GM18870 (cell line): ENCODE measurements at regions not wholly inside any gene's neighbourhood (a gene's known extent, or its start where the extent isn't known, plus 50 kb on each side); places are given as distances from the start of the nearest gene placed in this dataset.

Source experiments
- ATAC-seq: cut with Tn5 transposase; IDR thresholded peaks from one replicate; pipeline ENCODE4 v1.9.1; 2021; ENCODE audit warnings: moderate library complexity; ENCODE audit not compliant: unreplicated experiment

DNA sequence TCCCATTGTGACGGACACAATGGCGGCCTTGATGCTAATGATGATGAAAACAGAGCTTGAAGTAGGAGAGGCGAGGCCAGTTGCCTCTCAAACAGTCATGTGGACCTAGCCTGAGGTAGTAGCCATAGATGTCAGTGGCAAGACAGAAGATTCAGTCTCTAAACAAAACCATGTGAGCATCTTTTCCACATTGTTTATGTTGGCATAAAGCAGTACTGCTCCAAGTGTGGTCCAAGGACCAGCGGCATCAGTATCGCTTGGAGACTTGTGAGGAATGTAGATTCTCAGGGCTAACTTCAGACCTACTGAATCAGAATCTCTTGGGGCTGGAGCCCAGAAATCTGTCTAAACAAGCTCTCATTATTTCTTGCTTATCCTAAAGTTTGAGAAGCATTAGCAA lies 312.8 kb upstream of the JAG1 start:
- no peak for ATAC-seq

DNA sequence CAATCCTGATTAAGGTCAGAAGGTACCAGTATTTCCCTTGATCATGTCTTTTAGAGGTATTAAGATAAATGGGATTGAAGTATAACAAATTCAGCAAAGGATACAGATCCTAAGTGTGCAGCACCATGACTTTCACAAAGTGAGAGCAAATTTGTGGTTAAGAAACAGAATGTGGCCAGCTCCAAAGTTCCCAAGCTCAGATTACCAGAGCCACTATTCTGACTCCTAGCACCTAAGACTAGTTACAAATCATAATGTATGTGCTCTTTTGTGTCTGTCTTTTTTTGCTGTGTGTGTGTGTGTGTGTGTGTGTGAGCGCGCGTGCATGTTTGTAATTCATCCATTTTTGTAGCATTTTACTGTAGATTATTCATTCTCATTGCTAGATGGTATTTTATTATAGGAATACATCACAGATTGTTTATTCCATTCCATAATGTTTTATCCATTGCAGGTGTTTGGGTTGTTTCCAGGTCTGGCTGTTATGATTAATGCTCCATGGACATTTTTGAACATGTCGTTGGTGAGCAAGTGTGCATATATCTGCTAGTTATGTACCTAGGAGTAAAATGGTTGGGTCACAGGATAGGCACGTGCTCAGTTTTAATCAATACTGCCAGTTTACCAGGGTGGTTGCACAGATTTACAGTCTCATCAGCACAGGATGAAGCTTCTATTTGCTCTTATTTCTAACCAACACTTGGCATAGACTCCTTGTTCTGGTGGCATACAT lies 314.0 kb upstream of the JAG1 start:
- ATAC-seq: no peak

DNA sequence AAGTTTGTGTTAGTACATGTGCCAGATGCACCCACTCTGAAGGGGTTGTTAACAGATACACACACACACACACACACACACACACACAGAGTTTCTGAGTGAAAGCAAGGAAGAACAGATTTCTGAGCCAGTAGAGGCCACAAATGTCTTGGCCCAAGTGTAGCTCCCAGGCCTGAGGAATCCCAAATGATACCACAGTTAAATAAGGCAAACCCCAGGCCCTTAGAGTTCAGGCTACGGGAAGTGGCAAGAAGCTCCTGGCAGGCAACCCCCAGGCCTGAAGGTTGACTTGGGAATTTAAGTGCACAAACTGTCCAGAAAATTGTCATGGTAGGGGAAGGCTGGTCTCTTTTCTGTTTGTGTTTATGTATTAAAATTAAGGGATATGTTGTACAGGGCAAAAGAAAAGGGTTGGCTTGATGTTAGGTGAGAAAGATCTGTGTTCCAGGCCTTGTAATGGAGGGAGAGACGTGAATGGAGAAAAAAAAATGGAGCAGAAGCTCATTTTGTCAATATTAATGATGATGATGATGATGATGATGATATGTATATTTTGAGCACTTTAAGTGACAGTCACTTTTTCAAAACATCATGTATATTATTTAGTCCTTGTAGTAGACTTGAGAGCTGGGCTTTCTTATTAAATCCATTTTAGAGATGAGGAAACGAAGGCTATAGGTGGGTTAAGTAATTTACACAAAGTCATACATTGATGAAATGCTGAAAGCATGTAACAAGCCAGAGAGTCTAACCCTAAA lies 317.0 kb upstream of the JAG1 start:
- no peak for ATAC-seq

DNA sequence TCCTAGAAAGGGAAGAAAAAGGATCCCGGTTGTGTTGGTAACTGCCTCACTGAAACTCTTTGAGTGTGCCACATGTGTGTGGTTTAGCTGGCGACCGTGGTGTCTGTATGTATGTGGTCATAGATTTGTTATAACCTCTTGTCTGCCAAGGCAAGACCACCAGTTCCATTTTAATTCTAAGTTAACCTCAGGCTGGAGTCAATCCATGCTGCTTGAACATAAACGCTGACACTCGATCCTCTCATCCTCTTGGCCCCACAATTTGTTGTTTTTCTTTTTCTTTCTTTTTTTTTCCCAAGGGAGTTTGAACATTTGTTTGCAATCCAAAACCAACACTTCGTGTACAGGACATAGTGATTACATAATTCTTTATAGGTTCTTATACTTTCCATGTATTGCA lies 318.9 kb upstream of the JAG1 start:
- no peak for ATAC-seq

DNA sequence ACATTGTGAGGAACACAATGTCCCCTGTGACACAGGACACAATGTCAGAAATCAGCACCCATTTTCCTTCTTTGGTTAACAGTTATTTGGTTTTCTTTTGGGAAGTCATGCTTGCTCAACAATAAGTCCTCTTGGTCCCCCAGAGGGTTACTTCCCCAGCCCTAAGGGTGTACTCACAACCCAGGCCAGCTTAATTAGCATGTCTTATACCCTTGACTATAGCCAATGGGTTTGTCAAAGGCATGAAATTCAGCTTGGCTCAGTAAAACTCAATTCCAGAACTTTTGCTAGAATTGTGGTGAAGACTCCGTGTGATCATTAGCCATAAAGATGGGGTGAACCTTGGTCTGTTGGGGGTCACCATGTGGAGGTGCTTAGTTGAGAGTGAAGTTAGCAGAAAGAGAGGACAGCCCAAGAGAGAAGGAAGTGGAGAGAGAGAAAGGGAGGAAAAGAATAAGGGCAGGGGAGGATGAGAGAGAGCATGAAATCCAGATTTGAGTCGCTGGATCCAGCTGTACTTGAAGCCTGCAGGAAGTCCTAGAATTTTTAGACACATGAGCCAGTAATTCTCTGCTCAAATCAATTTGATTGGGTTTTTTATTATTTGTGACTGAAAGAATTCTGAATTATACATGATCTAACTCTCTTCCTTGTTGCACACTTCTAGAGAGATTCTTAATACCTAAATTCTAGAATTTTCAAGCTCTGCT lies 321.3 kb upstream of the JAG1 start:
- ATAC-seq: no peak

DNA sequence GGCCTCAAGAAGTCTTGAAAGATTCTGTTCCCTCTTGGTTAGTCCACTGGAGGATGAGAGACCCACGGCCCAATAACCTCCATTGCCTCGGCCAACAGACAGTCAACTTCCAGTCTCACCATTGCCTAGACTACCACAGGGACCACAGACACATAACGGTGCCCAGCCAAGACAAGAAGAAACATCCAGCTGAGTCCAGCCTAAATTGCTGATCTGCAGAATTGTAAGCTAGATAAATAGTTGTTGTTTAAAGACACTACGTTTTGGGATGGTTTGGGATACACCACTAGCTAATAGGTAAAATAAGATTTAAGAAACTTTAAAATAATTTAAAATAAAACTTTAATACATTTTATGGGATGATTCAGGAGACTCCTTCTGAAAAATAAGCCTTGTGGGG lies 324.7 kb upstream of the JAG1 start:
- no peak for ATAC-seq

DNA sequence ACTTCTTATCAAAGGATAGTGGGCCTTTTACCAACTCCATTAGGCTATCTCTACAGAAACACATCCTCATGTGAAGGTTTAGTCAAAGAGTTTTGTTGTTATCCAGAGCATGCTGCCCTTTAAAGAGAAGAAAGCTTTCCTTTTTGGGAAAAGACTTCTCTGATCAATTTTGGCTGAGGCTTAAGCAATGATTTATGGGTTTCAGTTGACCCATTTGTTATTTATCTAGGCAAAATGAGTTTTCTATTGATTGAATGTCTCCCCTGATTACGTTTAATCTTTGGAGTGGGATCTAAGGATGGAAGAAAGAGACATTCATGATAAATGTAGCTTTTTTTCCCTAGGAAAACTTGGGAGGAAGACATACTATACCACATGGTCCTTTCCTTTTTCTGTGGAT lies 326.6 kb upstream of the JAG1 start:
- ATAC-seq: no peak

DNA sequence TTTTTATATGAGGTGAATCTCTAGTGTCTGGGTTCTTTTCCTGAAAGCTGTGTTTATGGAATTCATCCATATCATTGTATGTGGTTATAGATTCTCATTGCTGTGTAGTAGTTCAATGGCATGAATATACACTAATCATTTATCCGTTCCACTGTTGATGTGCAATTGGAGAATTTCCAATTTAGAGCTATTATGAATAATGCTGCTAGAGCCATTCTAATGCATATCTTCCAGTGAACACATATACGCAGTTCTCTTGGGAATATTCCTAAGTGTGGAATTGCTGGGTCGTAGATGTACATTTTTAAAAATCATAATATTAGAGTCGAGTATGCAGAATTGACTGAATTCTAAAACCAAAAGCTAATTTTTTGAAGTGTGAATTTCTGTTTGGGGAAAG lies 327.5 kb upstream of the JAG1 start:
- no peak for ATAC-seq

DNA sequence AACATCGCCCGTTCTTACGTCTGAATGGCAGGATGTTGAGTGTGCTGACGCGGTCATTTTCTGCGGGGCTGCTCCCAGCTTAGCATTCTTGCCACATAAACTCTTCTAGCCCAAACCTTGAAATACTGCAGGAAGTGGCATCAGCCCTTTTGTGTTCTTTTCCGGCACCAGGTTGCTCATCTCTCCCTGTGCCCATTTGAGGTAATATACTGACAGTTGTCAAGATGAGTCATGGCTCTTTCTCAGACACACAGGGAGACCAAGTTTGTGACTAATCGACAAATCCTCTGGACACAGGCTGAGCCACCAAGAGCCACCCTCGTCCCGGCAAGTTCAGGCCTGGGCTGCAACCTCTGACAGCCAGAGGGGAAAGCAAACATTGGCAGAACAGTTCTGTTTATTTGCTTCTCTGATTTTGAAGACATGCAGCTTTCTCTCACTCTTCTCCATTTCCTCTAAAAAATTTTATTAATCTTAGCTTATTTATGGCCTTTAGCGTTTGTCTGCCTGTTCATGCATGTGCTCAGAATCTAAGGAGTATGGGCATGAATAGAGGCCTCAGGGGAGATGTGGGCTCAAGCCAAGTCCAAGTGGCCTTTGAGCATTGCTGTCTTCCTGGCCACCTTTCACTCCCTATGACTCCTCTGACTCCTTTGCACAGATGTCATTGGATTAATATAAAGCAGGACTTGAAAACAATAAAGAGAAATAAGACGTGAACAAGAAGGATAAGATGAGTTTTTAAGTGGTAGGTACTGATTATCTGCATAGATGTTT lies 328.2 kb upstream of the JAG1 start:
- ATAC-seq: no peak

DNA sequence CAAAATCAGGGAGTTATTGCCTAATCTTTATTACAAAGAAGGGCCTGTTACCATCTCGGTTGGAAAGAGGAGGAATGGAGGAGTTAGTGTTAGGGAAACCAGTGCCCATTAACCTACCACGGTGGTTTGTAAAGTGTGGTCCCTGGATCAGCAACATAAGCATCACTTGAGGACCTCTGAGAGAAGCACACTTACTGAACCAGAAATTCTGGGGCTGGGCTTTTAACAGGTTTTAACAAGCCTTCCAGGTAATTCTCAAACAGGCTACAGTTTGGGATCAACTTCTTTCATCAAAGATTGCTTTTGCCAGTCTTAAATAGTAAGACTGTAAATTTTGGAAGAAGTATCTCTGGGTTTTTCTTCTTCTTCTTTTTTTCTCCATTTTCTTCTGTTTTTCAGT lies 329.5 kb upstream of the JAG1 start:
- no peak for ATAC-seq

DNA sequence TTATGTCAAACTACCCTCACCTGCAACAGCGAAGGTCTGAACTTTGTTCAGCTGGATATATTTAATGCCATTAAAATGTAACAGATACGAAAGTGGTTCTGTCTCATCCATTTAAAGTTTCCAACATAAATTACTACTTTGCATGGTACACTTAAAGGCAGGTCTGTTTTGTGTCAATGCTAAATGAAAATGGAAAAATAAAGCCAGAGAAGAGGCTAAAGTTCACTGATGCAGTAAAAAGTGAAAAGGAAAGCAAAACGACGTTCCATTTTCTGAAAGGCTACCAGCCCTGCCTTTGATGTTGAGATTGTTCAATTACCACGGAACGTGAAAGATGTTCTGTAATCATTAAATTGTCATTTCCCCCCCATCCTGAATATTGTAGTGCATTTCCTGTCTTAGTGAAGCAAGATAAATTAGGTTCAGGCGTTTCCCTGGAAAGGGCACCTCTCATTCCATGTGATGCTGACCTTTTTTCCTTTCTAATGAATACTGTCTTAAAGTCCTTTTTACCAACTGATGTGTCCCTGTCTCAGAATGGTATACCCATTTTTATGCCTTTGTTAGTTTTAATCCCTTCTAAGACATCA lies 334.7 kb upstream of the JAG1 start:
- no peak for ATAC-seq

DNA sequence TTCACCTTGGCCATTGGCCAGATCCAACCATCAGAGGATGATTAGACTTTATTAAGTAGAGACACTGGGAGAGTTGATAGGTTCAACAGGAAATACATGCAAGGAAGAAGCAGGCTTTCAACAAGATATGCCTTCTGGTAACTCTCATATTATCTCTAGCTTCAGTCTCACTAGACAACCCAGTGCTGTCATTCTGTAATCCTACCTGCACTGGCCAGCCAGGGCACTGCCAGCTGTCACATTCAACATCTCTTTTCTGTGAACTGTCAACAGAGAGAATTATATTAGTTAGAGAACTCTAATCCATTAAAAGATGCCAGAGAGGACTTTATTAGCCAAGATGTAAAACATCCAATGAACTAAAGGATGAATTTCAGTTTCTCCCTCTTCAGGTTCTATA lies 337.9 kb upstream of the JAG1 start:
- no peak for ATAC-seq

DNA sequence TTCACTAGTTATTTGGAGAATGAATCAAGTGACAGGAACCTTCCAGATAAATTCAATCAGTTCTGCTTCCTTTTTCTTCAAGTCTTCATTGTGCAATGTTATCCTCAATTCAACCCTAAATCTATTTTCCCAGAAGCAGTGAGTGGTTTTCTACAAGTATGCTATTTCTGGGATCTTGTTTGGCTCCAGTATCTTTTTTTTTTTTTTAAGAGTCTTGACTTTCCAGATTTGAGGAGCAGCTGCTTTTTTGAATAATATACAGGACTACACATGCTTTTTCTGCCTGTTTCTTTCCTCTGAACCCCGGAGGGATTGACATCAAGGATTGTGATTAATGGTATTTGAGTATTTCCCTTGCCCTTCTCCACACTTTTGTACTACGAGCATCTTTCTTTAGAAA lies 339.2 kb upstream of the JAG1 start:
- no peak for ATAC-seq

DNA sequence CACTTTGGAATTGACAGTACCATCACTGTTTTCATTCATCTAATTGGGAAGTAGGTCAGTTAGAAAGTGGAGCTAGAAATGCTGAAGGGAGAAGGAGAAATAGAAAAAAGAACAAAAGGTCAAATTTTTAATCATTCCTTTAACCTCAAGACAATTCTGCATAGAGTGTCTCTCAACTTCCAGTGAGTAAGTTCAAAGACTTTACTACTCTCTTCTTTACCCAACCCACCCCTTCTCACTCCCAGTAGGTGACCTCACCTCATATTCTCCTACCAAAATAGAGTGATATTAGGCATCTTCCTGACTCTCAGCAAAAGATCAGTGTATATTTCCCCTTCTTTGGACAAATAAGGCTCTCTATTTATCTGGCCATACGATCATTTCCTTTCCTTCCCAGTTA lies 340.0 kb upstream of the JAG1 start:
- no peak for ATAC-seq

DNA sequence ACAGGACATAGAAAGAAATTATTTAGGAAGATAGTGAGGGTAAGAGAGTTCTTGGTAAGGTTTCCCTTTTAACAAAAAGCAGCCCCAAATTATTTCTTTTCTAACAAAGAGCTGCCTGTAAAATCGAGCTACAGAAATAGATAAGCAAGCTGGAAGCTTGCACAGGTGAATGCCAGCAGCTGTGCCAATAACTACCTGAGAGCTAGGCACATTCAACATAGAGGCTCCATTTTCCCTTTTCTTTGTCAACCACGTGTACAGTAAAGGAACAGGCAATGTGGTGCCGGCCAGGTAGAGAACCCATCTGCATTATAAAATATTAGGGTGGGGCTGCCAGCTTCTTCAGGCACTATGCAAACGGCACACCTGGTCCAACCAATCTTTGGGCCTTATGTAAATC lies 341.6 kb upstream of the JAG1 start:
- no peak for ATAC-seq

DNA sequence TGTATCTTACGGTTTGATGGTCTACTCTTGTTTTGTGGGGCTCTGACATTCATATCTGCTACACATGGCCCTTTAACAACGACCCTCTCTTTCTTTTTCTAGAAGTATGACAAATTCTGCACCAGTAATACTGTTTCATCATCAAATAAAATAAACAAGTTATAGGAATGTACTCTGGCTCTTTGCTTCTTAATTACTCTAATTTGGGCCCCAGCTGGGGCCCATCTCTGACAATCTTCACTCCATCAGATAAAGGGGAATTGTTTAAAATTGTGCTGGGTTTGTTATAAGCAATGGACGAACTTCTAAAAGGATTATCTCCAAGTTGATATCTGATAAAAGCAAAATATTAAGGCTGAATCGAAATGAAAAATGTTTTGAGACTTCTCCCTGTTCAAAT lies 343.6 kb upstream of the JAG1 start:
- ATAC-seq: no peak

DNA sequence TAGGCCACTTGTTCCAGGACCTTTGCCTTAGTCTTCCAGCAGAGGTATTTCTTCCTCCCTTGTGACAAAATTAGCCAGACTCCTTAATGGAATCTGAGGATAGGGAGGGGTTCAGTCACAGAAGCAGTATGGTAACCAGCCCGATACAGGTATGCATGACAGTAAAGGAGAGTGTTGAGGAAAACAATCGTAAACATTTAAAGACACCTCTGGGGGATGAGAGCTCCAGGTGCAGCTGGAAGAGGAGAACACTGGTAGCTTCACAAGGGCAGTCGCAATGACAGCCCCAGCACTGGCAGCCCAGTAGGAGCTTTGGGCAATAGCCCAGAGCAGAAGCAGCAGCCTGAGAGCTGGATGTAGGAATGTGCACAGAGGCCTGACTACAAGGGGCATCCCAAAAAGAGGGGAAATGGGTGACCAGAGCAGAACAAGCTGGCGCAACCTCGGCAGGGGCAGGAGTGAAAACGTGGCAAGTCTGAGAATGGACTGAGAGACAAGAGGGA lies 344.9 kb upstream of the JAG1 start:
- no peak for ATAC-seq

DNA sequence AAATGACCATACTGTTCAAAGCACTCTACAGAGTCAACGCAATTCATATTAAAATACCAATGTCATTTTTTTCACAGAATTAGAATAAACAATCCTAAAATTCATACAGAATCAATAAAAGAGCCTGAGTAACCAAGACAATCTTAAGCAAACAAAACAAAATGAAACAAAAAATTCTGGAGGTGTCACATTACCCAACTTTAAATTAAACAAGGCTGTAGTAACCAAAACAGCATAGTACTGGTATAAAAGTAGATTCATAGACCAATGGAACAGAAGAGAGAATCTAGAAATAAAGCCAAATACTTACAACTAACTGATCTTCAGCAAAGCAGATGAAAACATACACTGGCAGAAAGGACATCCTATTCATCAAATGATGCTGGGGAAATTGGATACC lies 346.9 kb upstream of the JAG1 start:
- ATAC-seq: no peak

DNA sequence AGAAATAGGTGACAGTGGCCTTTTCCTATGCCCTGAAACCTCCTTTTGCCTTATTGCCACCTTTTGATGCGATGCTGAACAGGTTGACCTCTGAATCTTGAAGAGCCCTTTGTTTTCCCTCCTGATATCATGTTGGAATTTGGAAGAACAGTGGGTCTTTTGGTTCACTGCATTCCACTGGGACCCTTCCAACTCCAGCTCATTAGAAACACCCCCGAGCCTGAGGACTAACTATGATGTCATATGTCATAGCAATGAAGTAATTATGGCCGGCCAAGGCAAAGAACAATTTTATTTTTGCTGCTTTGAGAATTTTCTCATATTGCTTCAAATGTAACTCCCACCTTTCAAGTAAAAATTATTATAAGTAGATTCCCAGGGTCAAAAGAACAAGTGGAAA lies 353.4 kb upstream of the JAG1 start:
- no peak for ATAC-seq

DNA sequence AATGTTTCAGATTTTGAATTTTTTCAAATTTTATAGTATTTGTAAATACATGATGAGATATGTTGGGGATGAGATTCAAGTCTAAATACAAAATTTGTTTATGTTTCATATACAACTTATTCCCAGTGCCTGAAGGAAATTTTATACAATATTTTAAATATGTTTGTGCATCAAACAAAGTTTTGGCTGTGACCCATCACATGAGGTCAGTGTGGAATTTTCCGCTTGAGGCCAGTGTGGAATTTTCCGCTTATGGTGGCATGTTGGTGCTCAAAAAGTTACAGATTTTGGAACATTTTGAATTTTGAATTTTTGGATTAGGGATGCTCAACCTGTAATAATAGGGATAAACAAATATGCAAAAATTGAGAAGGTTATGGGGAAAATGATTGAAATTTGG lies 356.6 kb upstream of the JAG1 start:
- no peak for ATAC-seq

DNA sequence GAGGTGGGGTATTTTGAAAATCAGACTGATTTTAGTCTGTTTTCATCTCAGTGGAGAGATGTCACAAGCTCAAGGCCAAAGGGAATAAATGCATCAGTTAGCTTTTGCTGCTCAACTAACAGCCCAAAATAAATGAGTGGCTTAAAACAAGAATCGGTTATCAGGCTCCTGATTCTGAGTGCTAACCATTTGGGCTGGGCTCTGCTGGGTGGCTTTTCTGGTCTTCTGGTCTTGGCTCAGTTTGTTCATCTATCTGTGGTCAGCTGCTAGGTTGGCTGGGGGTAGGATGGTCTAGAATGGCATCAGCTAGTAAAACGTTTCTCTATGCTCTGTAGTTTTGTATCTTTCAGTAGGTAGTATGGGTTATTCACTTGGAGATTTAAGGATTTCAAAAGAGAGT lies 357.5 kb upstream of the JAG1 start:
- ATAC-seq: no peak
